H9 (cell line): ENCODE measurements at regions not wholly inside any gene's neighbourhood (a gene's known extent, or its start where the extent isn't known, plus 50 kb on each side); places are given as distances from the start of the nearest gene placed in this dataset.

Experiments used
- DNase-seq: peaks from one replicate; pipeline ENCODE4 v3.0.0-alpha.2; 2017
- H2AFZ ChIP-seq: one replicate; pipeline ENCODE4 v1.6.1; 2013; ENCODE audit warnings: mild to moderate bottlenecking, low read length, control low read depth, moderate library complexity
- H2AK5ac ChIP-seq: 2 replicates; pipeline ENCODE4 v1.6.1; 2013; ENCODE audit warnings: low read length, control low read depth, mixed read lengths; ENCODE audit not compliant: insufficient read length
- H2BK120ac ChIP-seq: one replicate; pipeline ENCODE4 v1.6.1; 2013; ENCODE audit warnings: low read depth, mild to moderate bottlenecking, low read length, control low read depth, inconsistent platforms; ENCODE audit not compliant: poor library complexity, severe bottlenecking
- H2BK12ac ChIP-seq: 2 replicates; pipeline ENCODE4 v1.6.1; 2013; ENCODE audit warnings: low read length, control low read depth, mixed read lengths, low read depth; ENCODE audit not compliant: insufficient read length
- H2BK15ac ChIP-seq: 2 replicates; pipeline ENCODE4 v1.6.1; 2013; ENCODE audit warnings: low read depth, low read length, control low read depth
- H2BK20ac ChIP-seq: one replicate; pipeline ENCODE4 v1.6.1; 2013; ENCODE audit warnings: low read depth, mild to moderate bottlenecking, low read length, control low read depth, inconsistent platforms; ENCODE audit not compliant: poor library complexity, severe bottlenecking
- H2BK5ac ChIP-seq: 2 replicates; pipeline ENCODE4 v1.6.1; 2013; ENCODE audit warnings: low read length, control low read depth, mixed read lengths; ENCODE audit not compliant: insufficient read length
- H3K14ac ChIP-seq: 2 replicates; pipeline ENCODE4 v1.6.1; 2013; ENCODE audit warnings: low read length, control low read depth; ENCODE audit not compliant: insufficient read depth
- H3K18ac ChIP-seq: 2 replicates; pipeline ENCODE4 v1.6.1; 2013; ENCODE audit warnings: low read depth, mild to moderate bottlenecking, mixed read lengths, low read length, control low read depth; ENCODE audit not compliant: insufficient read length
- H3K23ac ChIP-seq: 2 replicates; pipeline ENCODE4 v1.6.1; 2013; ENCODE audit warnings: low read length, control low read depth, mixed read lengths, low read depth; ENCODE audit not compliant: insufficient read length
- H3K23me2 ChIP-seq: 2 replicates; pipeline ENCODE4 v1.6.1; 2013; ENCODE audit warnings: low read depth, mild to moderate bottlenecking, mixed read lengths, low read length, control low read depth; ENCODE audit not compliant: insufficient read length, poor library complexity, severe bottlenecking
- H3K27ac ChIP-seq: 2 replicates; pipeline ENCODE4 v1.5.1; 2013; ENCODE audit warnings: low read length, control low read depth, mixed read lengths, low read depth; ENCODE audit not compliant: insufficient read length
- H3K27me3 ChIP-seq: 2 replicates; pipeline ENCODE4 v1.6.1; 2013; ENCODE audit warnings: low read length, control low read depth, inconsistent platforms; ENCODE audit not compliant: insufficient read depth
- H3K4ac ChIP-seq: 2 replicates; pipeline ENCODE4 v1.6.1; 2013; ENCODE audit warnings: low read depth, mild to moderate bottlenecking, control low read depth, inconsistent platforms, low read length, moderate library complexity
- H3K4me1 ChIP-seq: 2 replicates; pipeline ENCODE4 v1.6.1; 2013; ENCODE audit warnings: low read length, control low read depth, inconsistent platforms; ENCODE audit not compliant: insufficient read depth
- H3K4me2 ChIP-seq: 2 replicates; pipeline ENCODE4 v1.6.1; 2013; ENCODE audit warnings: low read length, control low read depth, mixed read lengths; ENCODE audit not compliant: insufficient read length, insufficient read depth
- H3K56ac ChIP-seq: 2 replicates; pipeline ENCODE4 v1.6.1; 2013; ENCODE audit warnings: low read depth, mild to moderate bottlenecking, mixed read lengths, low read length, control low read depth; ENCODE audit not compliant: insufficient read length
- H3K79me1 ChIP-seq: 2 replicates; pipeline ENCODE4 v1.6.1; 2013; ENCODE audit warnings: low read depth, mild to moderate bottlenecking, moderate library complexity, low read length, control low read depth, inconsistent platforms; ENCODE audit not compliant: insufficient read depth, poor library complexity, severe bottlenecking
- H3K79me2 ChIP-seq: 2 replicates; pipeline ENCODE4 v1.6.1; 2013; ENCODE audit warnings: low read length, control low read depth, inconsistent platforms; ENCODE audit not compliant: insufficient read depth
- H3K9ac ChIP-seq: 2 replicates; pipeline ENCODE4 v1.6.1; 2013; ENCODE audit warnings: low read length, control low read depth, mixed read lengths; ENCODE audit not compliant: insufficient read length; ENCODE audit errors: extremely low read depth
- H3K9me3 ChIP-seq: one replicate; pipeline ENCODE4 v1.6.1; 2013; ENCODE audit warnings: low read depth, low read length, inconsistent platforms; ENCODE audit not compliant: control insufficient read depth
- H3T11ph ChIP-seq: one replicate; pipeline ENCODE4 v1.6.1; 2013; ENCODE audit warnings: mild to moderate bottlenecking, low read length, control low read depth, inconsistent platforms
- H4K20me1 ChIP-seq: one replicate; pipeline ENCODE4 v1.6.1; 2013; ENCODE audit not compliant: control insufficient read depth, insufficient read length, insufficient read depth
- H4K5ac ChIP-seq: 2 replicates; pipeline ENCODE4 v1.6.1; 2013; ENCODE audit warnings: low read depth, mild to moderate bottlenecking, mixed read lengths, low read length, control low read depth; ENCODE audit not compliant: insufficient read length
- H4K8ac ChIP-seq: replicated peaks from 2 replicates; pipeline ENCODE4 v1.6.1; 2013; ENCODE audit warnings: low read length, control low read depth, mixed read lengths, low read depth; ENCODE audit not compliant: insufficient read length
- H4K91ac ChIP-seq: 2 replicates; pipeline ENCODE4 v1.6.1; 2013; ENCODE audit warnings: low read depth, mild to moderate bottlenecking, moderate library complexity, mixed read lengths, low read length, control low read depth; ENCODE audit not compliant: insufficient read length
- H3K27ac Mint-ChIP-seq, 3 experiments: 2 replicates in 2 of 3; 3 replicates in 1 of 3; pipeline ENCODE4 v1.8.0; 2020 to 2021; ENCODE audit warnings: mixed read lengths in 3 of 3, mild to moderate bottlenecking in 1 of 3, moderate library complexity in 1 of 3
- H3K27me3 Mint-ChIP-seq: 2 replicates; pipeline ENCODE4 v1.8.0; 2021; ENCODE audit warnings: low read depth, mild to moderate bottlenecking, moderate library complexity, mixed read lengths
- H3K36me3 Mint-ChIP-seq, 3 experiments: 2 replicates in 2 of 3; 3 replicates in 1 of 3; pipeline ENCODE4 v1.8.0; 2020 to 2021; ENCODE audit warnings: low read depth in 3 of 3, mixed read lengths in 3 of 3; ENCODE audit not compliant: insufficient read depth in 1 of 3
- H3K4me1 Mint-ChIP-seq, 2 experiments: 2 replicates each; pipeline ENCODE4 v1.8.0; 2020; ENCODE audit warnings: mixed read lengths in 2 of 2
- H3K4me3 Mint-ChIP-seq, 2 experiments: 2 replicates in 1 of 2; 3 replicates in 1 of 2; pipeline ENCODE4 v1.8.0; 2020 to 2021; ENCODE audit warnings: mild to moderate bottlenecking in 2 of 2, mixed read lengths in 2 of 2, moderate library complexity in 1 of 2
- H3K9me3 Mint-ChIP-seq, 2 experiments: 2 replicates in 1 of 2; 3 replicates in 1 of 2; pipeline ENCODE4 v1.8.0; 2020; ENCODE audit warnings: mild to moderate bottlenecking in 2 of 2, mixed read lengths in 2 of 2, moderate library complexity in 1 of 2
- CTCF ChIP-seq: fragments of 200-600 bp; sonication (generic); conservative IDR thresholded peaks from 3 replicates; pipeline ENCODE4 v1.8.0; 2021; ENCODE audit warnings: antibody characterized with exemption, mild to moderate bottlenecking

- Mint-ChIP-seq H3K4me1 (peaks cover 0 to 3% of the 10 kb centered on the region in 2 experiments; a peak in 1 of 4 replicates), H3K27me3 (no peaks in the 10 kb centered on the region), H3K4me3 (no peak overlapping the region), H3K27ac (no peak overlapping the region), H3K36me3 (no peaks in the 10 kb centered on the region), H3K9me3 (no peaks in the 10 kb centered on the region)
- H3T11ph ChIP-seq: no peak overlapping the region
- H3K4ac ChIP-seq: no peak overlapping the region
- no peaks in the 10 kb centered on the region for H3K4me1 ChIP-seq
- H3K4me2 ChIP-seq: no peak overlapping the region
- no peak overlapping the region for H3K27ac ChIP-seq
- H4K8ac ChIP-seq: no peak overlapping the region
- H3K56ac ChIP-seq: no peak overlapping the region
- TF ChIP-seq CTCF: no peak
- H4K20me1 ChIP-seq: no peaks in the 10 kb centered on the region
- H3K79me1 ChIP-seq: no peaks in the 10 kb centered on the region
- no peak overlapping the region for H2BK5ac ChIP-seq
- H4K5ac ChIP-seq: no peak overlapping the region
- no peak overlapping the region for H2BK120ac ChIP-seq
- H3K23ac ChIP-seq: no peak overlapping the region
- DNase-seq: no peak
- no peak overlapping the region for H3K14ac ChIP-seq
- no peaks in the 10 kb centered on the region for H3K27me3 ChIP-seq
- no peak overlapping the region for H3K9ac ChIP-seq
- no peak overlapping the region for H2BK20ac ChIP-seq
- no peak overlapping the region for H2AK5ac ChIP-seq
- no peak overlapping the region for H2AFZ ChIP-seq
- H2BK15ac ChIP-seq: no peak overlapping the region
- H3K79me2 ChIP-seq: no peaks in the 10 kb centered on the region
- H3K23me2 ChIP-seq: no peaks in the 10 kb centered on the region
- H3K18ac ChIP-seq: no peak overlapping the region
- no peaks in the 10 kb centered on the region for H3K9me3 ChIP-seq
- no peak overlapping the region for H4K91ac ChIP-seq
- H2BK12ac ChIP-seq: no peak overlapping the region
These were observed 175.1 kb downstream of the NFKBIZ start for GRCh38 chr3:102024270-102024904.
